DOHH2 (cell line): ENCODE measurements at regions not wholly inside any gene's neighbourhood (a gene's known extent, or its start where the extent isn't known, plus 50 kb on each side); places are given as distances from the start of the nearest gene placed in this dataset.

Experiments used
- H3F3A ChIP-seq: fragments of 200-600 bp; sonication (generic), shearing (Covaris generic); 2 replicates; pipeline ENCODE4 v1.6.0; 2016; ENCODE audit warnings: antibody characterized with exemption, mild to moderate bottlenecking; ENCODE audit not compliant: control insufficient read depth, insufficient read depth
- H3K27ac ChIP-seq: fragments of 200-600 bp; sonication (generic); 2 replicates; pipeline ENCODE4 v1.5.1; 2014; ENCODE audit warnings: low read depth, mild to moderate bottlenecking, low read length, moderate library complexity
- H3K27me3 ChIP-seq: fragments of 200-600 bp; sonication (generic); 2 replicates; pipeline ENCODE4 v1.6.1; 2014; ENCODE audit warnings: mild to moderate bottlenecking, low read length, mixed read lengths; ENCODE audit not compliant: control insufficient read depth
- H3K36me3 ChIP-seq: fragments of 200-600 bp; sonication (generic); 2 replicates; pipeline ENCODE4 v1.6.1; 2014; ENCODE audit warnings: mild to moderate bottlenecking, low read length, moderate library complexity, mixed read lengths; ENCODE audit not compliant: control insufficient read depth
- H3K4me1 ChIP-seq: fragments of 200-600 bp; sonication (generic); 2 replicates; pipeline ENCODE4 v1.6.1; 2014; ENCODE audit warnings: mild to moderate bottlenecking, low read length, mixed read lengths; ENCODE audit not compliant: control insufficient read depth
- H3K4me2 ChIP-seq: fragments of 200-600 bp; sonication (generic); 2 replicates; pipeline ENCODE4 v1.6.0; 2014; ENCODE audit warnings: mild to moderate bottlenecking, low read length, moderate library complexity
- H3K4me3 ChIP-seq: fragments of 200-600 bp; sonication (generic); 2 replicates; pipeline ENCODE4 v1.5.1; 2014; ENCODE audit warnings: mild to moderate bottlenecking, low read length, mixed read lengths
- H3K79me2 ChIP-seq: fragments of 200-600 bp; sonication (generic); 2 replicates; pipeline ENCODE4 v1.6.1; 2014; ENCODE audit warnings: mild to moderate bottlenecking, low read length, mixed read lengths; ENCODE audit not compliant: control insufficient read depth
- H3K9me2 ChIP-seq: fragments of 200-600 bp; sonication (generic); replicated peaks from 2 replicates; pipeline ENCODE4 v1.6.1; 2014; ENCODE audit warnings: mild to moderate bottlenecking, low read length, mixed read lengths; ENCODE audit not compliant: control insufficient read depth
- H3K9me3 ChIP-seq: fragments of 200-600 bp; sonication (generic); 2 replicates; pipeline ENCODE4 v1.6.1; 2014; ENCODE audit warnings: antibody characterized with exemption, low read length, mixed read lengths; ENCODE audit not compliant: control insufficient read depth, insufficient read depth
- H4K20me1 ChIP-seq: fragments of 200-600 bp; sonication (generic); 2 replicates; pipeline ENCODE4 v1.6.0; 2014; ENCODE audit warnings: low read depth, mild to moderate bottlenecking, antibody characterized with exemption, low read length, moderate library complexity; ENCODE audit not compliant: control insufficient read depth, insufficient read depth
- CTCF ChIP-seq: fragments of 200-600 bp; sonication (generic); IDR thresholded peaks from one replicate; pipeline ENCODE4 v1.5.1; 2014; ENCODE audit warnings: antibody characterized with exemption, mild to moderate bottlenecking, low read depth, low read length; ENCODE audit not compliant: poor library complexity, severe bottlenecking
- EZH2phosphoT487 ChIP-seq: fragments of 200-600 bp; sonication (generic); IDR thresholded peaks from 2 replicates; pipeline ENCODE4 v1.6.1; 2017; ENCODE audit warnings: borderline replicate concordance, mild to moderate bottlenecking, antibody characterized with exemption, low read length, moderate library complexity, mixed read lengths

- H3K27ac ChIP-seq: peak overlapping the region; percentile 95
Measured at GRCh38 chrX:40177489-40177888, 79.7 kb upstream of the BCOR start.

GRCh38 chrX:40177117-40177430 lies 79.3 kb upstream of the BCOR start:
- Histone ChIP-seq H3F3A (peaks cover 3% of the 10 kb centered on the region; the same call in 1 of the 2 replicates), H4K20me1 (no peaks in the 10 kb centered on the region), H3K4me3 (peak overlapping the region; percentile 85)

More at GRCh38 chrX:40177489-40177888, 79.7 kb upstream of the BCOR start:
- no peaks in the 10 kb centered on the region for H4K20me1 ChIP-seq
- no peaks in the 10 kb centered on the region for H3K9me2 ChIP-seq
- H3K79me2 ChIP-seq: peaks cover 12% of the 10 kb centered on the region
- peaks cover 3% of the 10 kb centered on the region; the same call in 1 of the 2 replicates for H3F3A ChIP-seq
- TF ChIP-seq EZH2phosphoT487 (no peak), CTCF (no peak)
- no peaks in the 10 kb centered on the region for H3K27me3 ChIP-seq
- peaks cover 43% of the 10 kb centered on the region for H3K4me1 ChIP-seq
- peak overlapping the region; percentile 85 for H3K4me3 ChIP-seq
- H3K4me2 ChIP-seq: peak overlapping the region; percentile 92
- no peaks in the 10 kb centered on the region for H3K36me3 ChIP-seq
- H3K9me3 ChIP-seq: no peaks in the 10 kb centered on the region

GRCh38 chrX:40176351-40177116 lies 78.8 kb upstream of the BCOR start:
- TF ChIP-seq CTCF (no peak), EZH2phosphoT487 (no peak)
- peak overlapping the region; percentile 95 for H3K27ac ChIP-seq
- peaks cover 4% of the 10 kb centered on the region; the same call in 1 of the 2 replicates for H3F3A ChIP-seq
- peak overlapping the region; percentile 92 for H3K4me2 ChIP-seq
- H4K20me1 ChIP-seq: no peaks in the 10 kb centered on the region
- H3K4me3 ChIP-seq: peak overlapping the region; percentile 85
- no peaks in the 10 kb centered on the region for H3K9me3 ChIP-seq
- no peaks in the 10 kb centered on the region for H3K9me2 ChIP-seq
- H3K79me2 ChIP-seq: peaks cover 14% of the 10 kb centered on the region
- H3K27me3 ChIP-seq: no peaks in the 10 kb centered on the region
- H3K4me1 ChIP-seq: peaks cover 51% of the 10 kb centered on the region
- no peaks in the 10 kb centered on the region for H3K36me3 ChIP-seq

More at GRCh38 chrX:40177117-40177430, 79.3 kb upstream of the BCOR start:
- peaks cover 45% of the 10 kb centered on the region for H3K4me1 ChIP-seq
- no peak for TF ChIP-seq EZH2phosphoT487
- no peak for TF ChIP-seq CTCF
- H3K9me3 ChIP-seq: no peaks in the 10 kb centered on the region
- H3K27ac ChIP-seq: peak overlapping the region; percentile 95
- H3K9me2 ChIP-seq: no peaks in the 10 kb centered on the region
- no peaks in the 10 kb centered on the region for H3K36me3 ChIP-seq
- H3K4me2 ChIP-seq: peak overlapping the region; percentile 92
- H3K27me3 ChIP-seq: no peaks in the 10 kb centered on the region
- peaks cover 12% of the 10 kb centered on the region for H3K79me2 ChIP-seq
